ENCODE measurements at regions not wholly inside any gene's neighbourhood (a gene's known extent, or its start where the extent isn't known, plus 50 kb on each side); places are given as distances from the start of the nearest gene placed in this dataset.

DNA sequence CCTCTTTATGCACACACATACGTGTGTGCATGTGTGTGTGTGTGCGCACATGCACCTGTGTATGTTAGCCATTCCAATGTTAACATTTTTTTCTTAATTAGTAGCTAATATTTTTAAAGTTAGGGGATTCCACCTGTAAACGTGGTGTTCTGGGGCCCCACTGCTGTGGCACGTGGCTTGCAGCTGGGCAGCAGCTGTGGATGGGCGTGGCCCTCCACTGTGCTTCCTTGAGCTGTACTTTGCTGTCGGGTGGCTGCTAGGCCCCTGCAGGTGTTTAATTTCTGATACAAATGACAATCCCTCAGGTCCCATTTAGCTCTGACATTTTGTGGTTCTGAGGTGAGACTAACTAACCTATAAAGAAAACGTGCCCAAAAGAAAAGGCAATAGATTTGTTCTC lies 58.9 kb upstream of the GJB6 start:
- ATAC-seq (ENCODE audit: low FRiP score) = no peak
- TF ChIP-seq, protein P1, sequence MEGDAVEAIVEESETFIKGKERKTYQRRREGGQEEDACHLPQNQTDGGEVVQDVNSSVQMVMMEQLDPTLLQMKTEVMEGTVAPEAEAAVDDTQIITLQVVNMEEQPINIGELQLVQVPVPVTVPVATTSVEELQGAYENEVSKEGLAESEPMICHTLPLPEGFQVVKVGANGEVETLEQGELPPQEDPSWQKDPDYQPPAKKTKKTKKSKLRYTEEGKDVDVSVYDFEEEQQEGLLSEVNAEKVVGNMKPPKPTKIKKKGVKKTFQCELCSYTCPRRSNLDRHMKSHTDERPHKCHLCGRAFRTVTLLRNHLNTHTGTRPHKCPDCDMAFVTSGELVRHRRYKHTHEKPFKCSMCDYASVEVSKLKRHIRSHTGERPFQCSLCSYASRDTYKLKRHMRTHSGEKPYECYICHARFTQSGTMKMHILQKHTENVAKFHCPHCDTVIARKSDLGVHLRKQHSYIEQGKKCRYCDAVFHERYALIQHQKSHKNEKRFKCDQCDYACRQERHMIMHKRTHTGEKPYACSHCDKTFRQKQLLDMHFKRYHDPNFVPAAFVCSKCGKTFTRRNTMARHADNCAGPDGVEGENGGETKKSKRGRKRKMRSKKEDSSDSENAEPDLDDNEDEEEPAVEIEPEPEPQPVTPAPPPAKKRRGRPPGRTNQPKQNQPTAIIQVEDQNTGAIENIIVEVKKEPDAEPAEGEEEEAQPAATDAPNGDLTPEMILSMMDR (IDR thresholded peaks at IDR 0.05) = no peak
- DNase-seq (ENCODE audit: low spot score) = no peak

GRCh38 chr13:20288561-20288960 lies 56.4 kb upstream of the GJB6 start:
- DNase-seq (ENCODE audit: low spot score) (no peak), ATAC-seq (ENCODE audit: low FRiP score) (no peak)
- TF ChIP-seq, protein P1 (IDR thresholded peaks at IDR 0.05) = no peak

- ATAC-seq (ENCODE audit: low FRiP score) (no peak), DNase-seq (ENCODE audit: low spot score) (no peak)
Measured at GRCh38 chr13:20287976-20288375, 55.9 kb upstream of the GJB6 start.

GRCh38 chr13:20285530-20285929 lies 53.4 kb upstream of the GJB6 start:
- ATAC-seq (ENCODE audit: low FRiP score) (no peak), DNase-seq (ENCODE audit: low spot score) (no peak)
- TF ChIP-seq, protein P1 (IDR thresholded peaks at IDR 0.05) = no peak

More at GRCh38 chr13:20287976-20288375, 55.9 kb upstream of the GJB6 start:
- TF ChIP-seq, protein P1 (IDR thresholded peaks at IDR 0.05) = no peak

Data from omental fat pad (tissue), 3 donors.